ENCODE measurements at regions not wholly inside any gene's neighbourhood (a gene's known extent, or its start where the extent isn't known, plus 50 kb on each side); places are given as distances from the start of the nearest gene placed in this dataset.

- TF ChIP-seq EZH2 (IDR thresholded peaks at IDR 0.05; ENCODE audit: borderline replicate concordance, insufficient read depth, low read depth, low read length, poor library complexity, severe bottlenecking) = no peak
- no peak for TF ChIP-seq CTCF (IDR thresholded peaks at IDR 0.05)
Measured at GRCh38 chr13:108486096-108486495, 143.3 kb upstream of the MYO16 start.
